IMR-90 (cell line): ENCODE measurements at regions not wholly inside any gene's neighbourhood (a gene's known extent, or its start where the extent isn't known, plus 50 kb on each side); places are given as distances from the start of the nearest gene placed in this dataset.

Experiments
- ATAC-seq: fragments of 200-7000 bp; cut with Tn5 transposase; 2 replicates; pipeline ENCODE4 v1.9.1; 2020; ENCODE audit warnings: low read depth, mild to moderate bottlenecking, moderate library complexity
- BruUV-seq: library from RNA; stranded (reverse); fragments of 400-500 nt; replicated peaks from 2 replicates; lab custom pipeline; 2021; lab: Mats Ljungman, UMichigan
- CTCF ChIA-PET: fragments of 300-600 bp; formaldehyde crosslinking; extraction: SDS; loops from one replicate; lab custom pipeline; 2021; ENCODE audit warnings: antibody characterized with exemption; lab: Yijun Ruan, JAX
- POLR2A ChIA-PET: fragments of 300-600 bp; sonication (Branson Sonifier 250); formaldehyde crosslinking; loops from one replicate; lab custom pipeline; 2022; ENCODE audit warnings: antibody characterized with exemption; ENCODE audit not compliant: unreplicated experiment; lab: Charles Lee
- DNase-seq: peaks from one replicate; pipeline ENCODE4 v3.0.0; 2013
- H2AFZ ChIP-seq: replicated peaks from 2 replicates; pipeline ENCODE3; 2013; ENCODE audit warnings: low read length, mild to moderate bottlenecking; ENCODE audit not compliant: poor library complexity
- H2AK5ac ChIP-seq: 2 replicates; pipeline ENCODE4 v1.6.1; 2013; ENCODE audit warnings: low read depth, low read length, inconsistent platforms
- H2AK9ac ChIP-seq: replicated peaks from 2 replicates; pipeline ENCODE3; 2013; ENCODE audit warnings: mild to moderate bottlenecking, low read depth, low read length, moderate library complexity; ENCODE audit not compliant: poor library complexity
- H2BK120ac ChIP-seq: 2 replicates; pipeline ENCODE4 v1.6.1; 2013; ENCODE audit warnings: low read depth, low read length, inconsistent platforms
- H2BK15ac ChIP-seq: 3 replicates; pipeline ENCODE4 v1.6.1; 2013; ENCODE audit warnings: low read depth, low read length, inconsistent platforms
- H2BK20ac ChIP-seq: 2 replicates; pipeline ENCODE4 v1.6.1; 2013; ENCODE audit warnings: low read depth, mild to moderate bottlenecking, inconsistent platforms, low read length, moderate library complexity
- H2BK5ac ChIP-seq: 2 replicates; pipeline ENCODE4 v1.6.1; 2013; ENCODE audit warnings: mild to moderate bottlenecking, low read depth, low read length, inconsistent platforms; ENCODE audit not compliant: poor library complexity, severe bottlenecking
- H3K14ac ChIP-seq: replicated peaks from 2 replicates; pipeline ENCODE4 v1.6.1; 2013; ENCODE audit warnings: low read depth, low read length, inconsistent platforms
- H3K18ac ChIP-seq: 2 replicates; pipeline ENCODE4 v1.6.1; 2013; ENCODE audit warnings: low read depth, low read length, control low read depth
- H3K23ac ChIP-seq: 2 replicates; pipeline ENCODE4 v1.6.1; 2013; ENCODE audit warnings: low read depth, low read length, inconsistent platforms
- H3K27ac ChIP-seq: 2 replicates; pipeline ENCODE4 v1.5.1; 2013; ENCODE audit warnings: mild to moderate bottlenecking, control low read depth, low read length; ENCODE audit not compliant: insufficient read depth
- H3K27me3 ChIP-seq: 2 replicates; pipeline ENCODE4 v1.6.1; 2013; ENCODE audit warnings: low read length; ENCODE audit not compliant: control insufficient read depth, insufficient read depth
- H3K36me3 ChIP-seq: 2 replicates; pipeline ENCODE4 v1.6.1; 2013; ENCODE audit warnings: low read length, mixed read lengths; ENCODE audit not compliant: control insufficient read depth, insufficient read depth
- H3K4ac ChIP-seq: 2 replicates; pipeline ENCODE4 v1.6.1; 2013; ENCODE audit warnings: low read depth, low read length, inconsistent platforms
- H3K4me1 ChIP-seq: 2 replicates; pipeline ENCODE4 v1.6.1; 2013; ENCODE audit warnings: low read length, mixed read lengths; ENCODE audit not compliant: control insufficient read depth, insufficient read depth
- H3K4me2 ChIP-seq: 2 replicates; pipeline ENCODE4 v1.6.1; 2013; ENCODE audit warnings: low read depth, mild to moderate bottlenecking, control low read depth, low read length, moderate library complexity
- H3K4me3 ChIP-seq: 2 replicates; pipeline ENCODE4 v1.5.1; 2013; ENCODE audit warnings: low read depth, mild to moderate bottlenecking, control low read depth, low read length, moderate library complexity; ENCODE audit not compliant: insufficient read depth
- H3K56ac ChIP-seq: 2 replicates; pipeline ENCODE4 v1.6.1; 2013; ENCODE audit warnings: low read length, inconsistent platforms; ENCODE audit not compliant: insufficient read depth; ENCODE audit errors: extremely low read depth
- H3K79me1 ChIP-seq, 2 experiments: 2 replicates each; pipeline ENCODE4 v1.6.1; 2013; ENCODE audit warnings: low read length in 2 of 2, inconsistent platforms in 1 of 2, low read depth in 1 of 2
- H3K9ac ChIP-seq: 2 replicates; pipeline ENCODE4 v1.6.1; 2013; ENCODE audit warnings: low read depth, low read length, control low read depth
- H3K9me1 ChIP-seq: 2 replicates; pipeline ENCODE4 v1.6.1; 2013; ENCODE audit warnings: low read length, inconsistent platforms; ENCODE audit not compliant: insufficient read depth
- H3K9me3 ChIP-seq: 2 replicates; pipeline ENCODE4 v1.6.1; 2013; ENCODE audit warnings: low read length; ENCODE audit not compliant: control insufficient read depth, insufficient read depth
- H4K20me1 ChIP-seq: 2 replicates; pipeline ENCODE4 v1.6.1; 2013; ENCODE audit warnings: low read length, inconsistent platforms; ENCODE audit not compliant: insufficient read depth
- H4K5ac ChIP-seq: 2 replicates; pipeline ENCODE4 v1.6.1; 2013; ENCODE audit warnings: mild to moderate bottlenecking, low read depth, low read length, control low read depth
- H4K8ac ChIP-seq, 2 experiments: 2 replicates each; pipeline ENCODE4 v1.6.1; 2013; ENCODE audit warnings: low read depth in 2 of 2, low read length in 2 of 2, control low read depth in 1 of 2, inconsistent platforms in 1 of 2
- H4K91ac ChIP-seq: 2 replicates; pipeline ENCODE4 v1.6.1; 2013; ENCODE audit warnings: low read depth, low read length, inconsistent platforms; ENCODE audit not compliant: insufficient read depth
- CHD1 ChIP-seq: IDR thresholded peaks from 2 replicates; pipeline ENCODE4 v1.6.1; 2012; ENCODE audit warnings: low read depth, low read length, improper control_type of control experiment
- FOS ChIP-seq: fragments of 150-350 bp; IDR thresholded peaks from 2 replicates; pipeline ENCODE4 v1.6.1; 2016; ENCODE audit warnings: low read depth, low read length
- MAFK ChIP-seq: IDR thresholded peaks from 2 replicates; pipeline ENCODE4 v1.6.1; 2012; ENCODE audit warnings: low read depth, low read length, improper control_type of control experiment
- MXI1 ChIP-seq: IDR thresholded peaks from 2 replicates; pipeline ENCODE4 v1.6.1; 2012; ENCODE audit warnings: low read depth, mild to moderate bottlenecking, low read length, moderate library complexity, borderline replicate concordance
- POLR2A ChIP-seq: IDR thresholded peaks from 2 replicates; pipeline ENCODE4 v1.6.1; 2012; ENCODE audit warnings: mild to moderate bottlenecking, low read depth, low read length
- RAD21 ChIP-seq: IDR thresholded peaks from 2 replicates; pipeline ENCODE4 v1.6.1; 2012; ENCODE audit warnings: low read length, improper control_type of control experiment
- RCOR1 ChIP-seq: IDR thresholded peaks from 2 replicates; pipeline ENCODE4 v1.6.1; 2012; ENCODE audit warnings: mild to moderate bottlenecking, low read length, improper control_type of control experiment; ENCODE audit not compliant: insufficient replicate concordance
- RFX5 ChIP-seq: IDR thresholded peaks from 2 replicates; pipeline ENCODE4 v1.8.0; 2012; ENCODE audit warnings: low read depth, mild to moderate bottlenecking, low read length, moderate library complexity
- dilution Hi-C: fragments of 300-500 bp; cut with HindIII; formaldehyde crosslinking; loops from one replicate; pipeline ENCODE4 v1.14.3; 2018; ENCODE audit warnings: low sequenced_read_pairs; ENCODE audit not compliant: unreplicated experiment
- in situ Hi-C: fragments of 300-500 bp; cut with MboI; formaldehyde crosslinking; loops from 3 replicates; pipeline ENCODE4 v1.14.3; 2019; ENCODE audit warnings: low sequenced_read_pairs, inconsistent platforms, mixed read lengths
- intact Hi-C: fragments of 100-400 bp; cut with micrococcal nuclease; formaldehyde crosslinking; loops from 2 replicates; pipeline ENCODE4 v1.10.0; 2022

GRCh38 chr6:80903711-80904110 lies 797.2 kb downstream of the BCKDHB start:
- H3K27ac ChIP-seq: no peak overlapping the region
- H3K23ac ChIP-seq: no peak overlapping the region
- H4K91ac ChIP-seq: no peak overlapping the region
- no peaks in the 10 kb centered on the region for H3K27me3 ChIP-seq
- H2AK9ac ChIP-seq: no peak overlapping the region
- ChIA-PET POLR2A (no interaction called here), CTCF (no interaction called here)
- no peak overlapping the region for H3K9ac ChIP-seq
- intact Hi-C loops (no loop called here), in situ Hi-C loops (no loop called here), dilution Hi-C loops (no loop called here)
- H2BK120ac ChIP-seq: no peak overlapping the region
- no peak overlapping the region for H3K4ac ChIP-seq
- no peaks in the 10 kb centered on the region for H3K79me1 ChIP-seq
- no peak overlapping the region for H2BK20ac ChIP-seq
- no peak overlapping the region for H2BK5ac ChIP-seq
- ATAC-seq (no peak), DNase-seq (no peak)
- H3K56ac ChIP-seq: no peak overlapping the region
- H2AFZ ChIP-seq: no peak overlapping the region
- no peaks in the 10 kb centered on the region for H3K9me3 ChIP-seq
- no peak overlapping the region for H2BK15ac ChIP-seq
- H2AK5ac ChIP-seq: no peak overlapping the region
- no peak overlapping the region for H3K4me3 ChIP-seq
- no TSS peak for BruUV-seq
- H4K20me1 ChIP-seq: no peaks in the 10 kb centered on the region
- no peak overlapping the region for H4K8ac ChIP-seq
- no peaks in the 10 kb centered on the region for H3K36me3 ChIP-seq
- H3K4me1 ChIP-seq: no peaks in the 10 kb centered on the region
- H3K9me1 ChIP-seq: no peaks in the 10 kb centered on the region
- H3K18ac ChIP-seq: no peak overlapping the region
- no peak overlapping the region for H3K4me2 ChIP-seq
- no peak overlapping the region for H3K14ac ChIP-seq
- TF ChIP-seq CHD1 (no peak), FOS (no peak), MAFK (no peak), RAD21 (no peak), MXI1 (no peak), RFX5 (no peak), RCOR1 (no peak), POLR2A (no peak)
- H4K5ac ChIP-seq: no peak overlapping the region
